ENCODE measurements at regions not wholly inside any gene's neighbourhood (a gene's known extent, or its start where the extent isn't known, plus 50 kb on each side); places are given as distances from the start of the nearest gene placed in this dataset.

DNA sequence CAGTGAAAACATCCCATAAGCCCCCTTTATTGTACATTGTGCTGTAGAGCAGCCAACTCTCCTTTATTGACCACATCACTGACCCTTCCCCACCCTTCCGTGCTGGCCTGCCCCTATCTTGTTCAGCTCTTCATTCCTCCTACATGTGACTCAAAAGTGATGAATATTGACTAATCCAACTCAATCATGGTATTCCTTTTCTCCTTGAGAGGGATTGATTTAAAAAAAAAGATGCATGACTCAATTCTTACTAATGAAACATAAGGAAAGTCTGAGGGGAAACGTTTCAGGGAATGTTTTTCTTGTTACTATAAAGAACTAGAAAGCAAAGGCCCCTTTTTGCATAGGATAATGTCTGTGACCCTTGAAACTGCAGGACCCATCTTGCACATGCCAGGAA, 125.2 kb upstream of the SOX9 start (continued):
- TF ChIP-seq, protein P1, sequence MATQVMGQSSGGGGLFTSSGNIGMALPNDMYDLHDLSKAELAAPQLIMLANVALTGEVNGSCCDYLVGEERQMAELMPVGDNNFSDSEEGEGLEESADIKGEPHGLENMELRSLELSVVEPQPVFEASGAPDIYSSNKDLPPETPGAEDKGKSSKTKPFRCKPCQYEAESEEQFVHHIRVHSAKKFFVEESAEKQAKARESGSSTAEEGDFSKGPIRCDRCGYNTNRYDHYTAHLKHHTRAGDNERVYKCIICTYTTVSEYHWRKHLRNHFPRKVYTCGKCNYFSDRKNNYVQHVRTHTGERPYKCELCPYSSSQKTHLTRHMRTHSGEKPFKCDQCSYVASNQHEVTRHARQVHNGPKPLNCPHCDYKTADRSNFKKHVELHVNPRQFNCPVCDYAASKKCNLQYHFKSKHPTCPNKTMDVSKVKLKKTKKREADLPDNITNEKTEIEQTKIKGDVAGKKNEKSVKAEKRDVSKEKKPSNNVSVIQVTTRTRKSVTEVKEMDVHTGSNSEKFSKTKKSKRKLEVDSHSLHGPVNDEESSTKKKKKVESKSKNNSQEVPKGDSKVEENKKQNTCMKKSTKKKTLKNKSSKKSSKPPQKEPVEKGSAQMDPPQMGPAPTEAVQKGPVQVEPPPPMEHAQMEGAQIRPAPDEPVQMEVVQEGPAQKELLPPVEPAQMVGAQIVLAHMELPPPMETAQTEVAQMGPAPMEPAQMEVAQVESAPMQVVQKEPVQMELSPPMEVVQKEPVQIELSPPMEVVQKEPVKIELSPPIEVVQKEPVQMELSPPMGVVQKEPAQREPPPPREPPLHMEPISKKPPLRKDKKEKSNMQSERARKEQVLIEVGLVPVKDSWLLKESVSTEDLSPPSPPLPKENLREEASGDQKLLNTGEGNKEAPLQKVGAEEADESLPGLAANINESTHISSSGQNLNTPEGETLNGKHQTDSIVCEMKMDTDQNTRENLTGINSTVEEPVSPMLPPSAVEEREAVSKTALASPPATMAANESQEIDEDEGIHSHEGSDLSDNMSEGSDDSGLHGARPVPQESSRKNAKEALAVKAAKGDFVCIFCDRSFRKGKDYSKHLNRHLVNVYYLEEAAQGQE (IDR thresholded peaks at IDR 0.05; ENCODE audit: unreplicated experiment): no peak
- TF ChIP-seq, protein P2, sequence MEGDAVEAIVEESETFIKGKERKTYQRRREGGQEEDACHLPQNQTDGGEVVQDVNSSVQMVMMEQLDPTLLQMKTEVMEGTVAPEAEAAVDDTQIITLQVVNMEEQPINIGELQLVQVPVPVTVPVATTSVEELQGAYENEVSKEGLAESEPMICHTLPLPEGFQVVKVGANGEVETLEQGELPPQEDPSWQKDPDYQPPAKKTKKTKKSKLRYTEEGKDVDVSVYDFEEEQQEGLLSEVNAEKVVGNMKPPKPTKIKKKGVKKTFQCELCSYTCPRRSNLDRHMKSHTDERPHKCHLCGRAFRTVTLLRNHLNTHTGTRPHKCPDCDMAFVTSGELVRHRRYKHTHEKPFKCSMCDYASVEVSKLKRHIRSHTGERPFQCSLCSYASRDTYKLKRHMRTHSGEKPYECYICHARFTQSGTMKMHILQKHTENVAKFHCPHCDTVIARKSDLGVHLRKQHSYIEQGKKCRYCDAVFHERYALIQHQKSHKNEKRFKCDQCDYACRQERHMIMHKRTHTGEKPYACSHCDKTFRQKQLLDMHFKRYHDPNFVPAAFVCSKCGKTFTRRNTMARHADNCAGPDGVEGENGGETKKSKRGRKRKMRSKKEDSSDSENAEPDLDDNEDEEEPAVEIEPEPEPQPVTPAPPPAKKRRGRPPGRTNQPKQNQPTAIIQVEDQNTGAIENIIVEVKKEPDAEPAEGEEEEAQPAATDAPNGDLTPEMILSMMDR (conservative IDR thresholded peaks at IDR 0.05; ENCODE audit: low read depth in 2 of 2): no peak
- TF ChIP-seq, protein P3, sequence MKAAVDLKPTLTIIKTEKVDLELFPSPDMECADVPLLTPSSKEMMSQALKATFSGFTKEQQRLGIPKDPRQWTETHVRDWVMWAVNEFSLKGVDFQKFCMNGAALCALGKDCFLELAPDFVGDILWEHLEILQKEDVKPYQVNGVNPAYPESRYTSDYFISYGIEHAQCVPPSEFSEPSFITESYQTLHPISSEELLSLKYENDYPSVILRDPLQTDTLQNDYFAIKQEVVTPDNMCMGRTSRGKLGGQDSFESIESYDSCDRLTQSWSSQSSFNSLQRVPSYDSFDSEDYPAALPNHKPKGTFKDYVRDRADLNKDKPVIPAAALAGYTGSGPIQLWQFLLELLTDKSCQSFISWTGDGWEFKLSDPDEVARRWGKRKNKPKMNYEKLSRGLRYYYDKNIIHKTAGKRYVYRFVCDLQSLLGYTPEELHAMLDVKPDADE (IDR thresholded peaks at IDR 0.05): no peak
- no peak for TF ChIP-seq POLR2AphosphoS5 (IDR thresholded peaks at IDR 0.05; ENCODE audit: low read depth)

DNA sequence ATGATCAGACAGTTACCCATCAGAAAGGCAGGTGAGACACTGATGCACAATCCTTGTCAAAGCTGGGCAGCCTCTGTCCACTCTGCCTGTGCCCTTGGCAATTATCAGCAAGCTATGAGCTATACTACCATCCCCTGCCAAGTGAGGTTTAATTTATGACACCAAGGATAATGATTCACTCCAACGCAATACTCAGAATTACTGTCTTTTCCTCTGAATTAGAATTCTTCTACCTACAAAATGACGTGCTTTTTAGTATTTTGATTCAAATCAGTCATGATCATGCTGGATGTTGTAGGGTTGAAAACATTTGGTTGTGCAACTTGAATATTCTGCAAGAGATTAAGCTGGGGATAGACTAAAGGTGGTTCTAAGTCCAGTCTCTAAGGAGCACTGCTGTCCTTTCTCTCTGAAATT, 116.8 kb upstream of the SOX9 start:
- Mint-ChIP-seq H3K27me3 (ENCODE audit: insufficient read depth, low read depth, poor library complexity) (peaks cover 6% of the 10 kb centered on the region), H3K27ac (no peak overlapping the region), H3K4me1 (peaks cover 8% of the 10 kb centered on the region; the same call in 2 of the 3 replicates), H3K4me3 (no peak overlapping the region), H3K9me3 (no peaks in the 10 kb centered on the region), H3K36me3 (ENCODE audit: low read depth) (no peaks in the 10 kb centered on the region)
- H3K27ac ChIP-seq (ENCODE audit: low read depth): no peak overlapping the region
- H3K9me2 ChIP-seq (ENCODE audit: insufficient read depth): no peaks in the 10 kb centered on the region
- ATAC-seq: no peak
- no peak for TF ChIP-seq STAT1 (IDR thresholded peaks at IDR 0.05; ENCODE audit: unreplicated experiment)
- TF ChIP-seq, protein P3 (IDR thresholded peaks at IDR 0.05): no peak
- TF ChIP-seq JUNB (IDR thresholded peaks at IDR 0.05; ENCODE audit: unreplicated experiment): no peak
- H3K4me2 ChIP-seq: no peak overlapping the region
- DNase-seq (ENCODE audit: low spot score): no peak
- no peaks in the 10 kb centered on the region for H3K36me3 ChIP-seq (ENCODE audit: insufficient read depth)
- no peaks in the 10 kb centered on the region for H3K79me2 ChIP-seq (replicated peaks; ENCODE audit: insufficient read depth)
- no peaks in the 10 kb centered on the region for H3K27me3 ChIP-seq (ENCODE audit: insufficient read depth)
- H4K20me1 ChIP-seq (replicated peaks; ENCODE audit: insufficient read depth): no peaks in the 10 kb centered on the region
- H3K4me3 ChIP-seq: no peak overlapping the region
- H3F3A ChIP-seq (replicated peaks; ENCODE audit: low read depth): no peaks in the 10 kb centered on the region
- H2AFZ ChIP-seq: no peak overlapping the region
- H3K4me1 ChIP-seq (ENCODE audit: insufficient read depth): 0 out of 2 replicates have a peak, but pooled peaks cover 6% of the 10 kb centered on the region

Measured in GM23338 (cell line).